ENCODE measurements at regions not wholly inside any gene's neighbourhood (a gene's known extent, or its start where the extent isn't known, plus 50 kb on each side); places are given as distances from the start of the nearest gene placed in this dataset.

DNA sequence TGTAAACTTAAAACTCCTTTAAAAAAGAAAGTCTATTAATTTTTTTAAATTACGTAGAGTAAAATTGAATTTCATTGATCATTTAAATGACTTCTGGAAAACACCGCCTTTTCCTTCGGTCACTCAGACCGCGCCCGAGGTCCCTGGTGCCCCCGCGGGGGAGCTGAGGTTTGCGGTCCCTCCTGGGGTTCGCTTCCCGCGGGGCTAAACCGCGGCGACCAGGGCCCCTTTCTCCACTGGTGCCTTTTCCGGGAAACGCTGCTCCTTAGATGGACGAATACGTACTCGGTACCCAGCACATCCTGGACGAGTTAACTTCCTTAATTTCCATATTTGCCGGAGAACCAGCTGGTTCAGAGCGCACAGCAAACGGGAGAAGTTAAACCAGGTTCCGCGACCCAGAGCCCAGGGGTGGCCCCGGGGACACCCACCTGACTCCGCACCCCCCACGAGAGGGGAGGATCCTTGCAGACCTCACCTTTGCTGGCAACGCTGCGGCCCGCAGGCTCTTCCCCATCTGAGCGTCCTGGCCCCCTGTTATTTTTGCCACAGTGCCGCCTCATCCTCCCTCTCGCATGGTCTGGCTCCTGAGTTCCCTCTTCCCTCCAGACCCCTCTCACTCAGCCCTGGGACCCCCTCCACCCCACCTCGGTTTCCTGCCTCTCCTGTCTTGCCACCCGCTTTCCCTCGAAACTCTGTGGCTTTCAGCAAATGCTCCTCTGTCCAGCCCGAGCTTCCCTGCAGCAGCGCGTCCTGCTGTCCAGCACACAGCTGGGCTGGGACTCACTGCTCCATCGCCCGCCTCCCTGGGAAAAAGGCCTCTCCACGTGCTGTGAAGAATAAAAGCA lies 420.0 kb upstream of the MYT1L start:
- TF ChIP-seq, protein P1, sequence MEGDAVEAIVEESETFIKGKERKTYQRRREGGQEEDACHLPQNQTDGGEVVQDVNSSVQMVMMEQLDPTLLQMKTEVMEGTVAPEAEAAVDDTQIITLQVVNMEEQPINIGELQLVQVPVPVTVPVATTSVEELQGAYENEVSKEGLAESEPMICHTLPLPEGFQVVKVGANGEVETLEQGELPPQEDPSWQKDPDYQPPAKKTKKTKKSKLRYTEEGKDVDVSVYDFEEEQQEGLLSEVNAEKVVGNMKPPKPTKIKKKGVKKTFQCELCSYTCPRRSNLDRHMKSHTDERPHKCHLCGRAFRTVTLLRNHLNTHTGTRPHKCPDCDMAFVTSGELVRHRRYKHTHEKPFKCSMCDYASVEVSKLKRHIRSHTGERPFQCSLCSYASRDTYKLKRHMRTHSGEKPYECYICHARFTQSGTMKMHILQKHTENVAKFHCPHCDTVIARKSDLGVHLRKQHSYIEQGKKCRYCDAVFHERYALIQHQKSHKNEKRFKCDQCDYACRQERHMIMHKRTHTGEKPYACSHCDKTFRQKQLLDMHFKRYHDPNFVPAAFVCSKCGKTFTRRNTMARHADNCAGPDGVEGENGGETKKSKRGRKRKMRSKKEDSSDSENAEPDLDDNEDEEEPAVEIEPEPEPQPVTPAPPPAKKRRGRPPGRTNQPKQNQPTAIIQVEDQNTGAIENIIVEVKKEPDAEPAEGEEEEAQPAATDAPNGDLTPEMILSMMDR (conservative IDR thresholded peaks at IDR 0.05; ENCODE audit: low read length) = no peak
- no peak for TF ChIP-seq EZH2phosphoT487 (IDR thresholded peaks at IDR 0.05; ENCODE audit: borderline replicate concordance, low read depth, low read length)
